ENCODE measurements at regions not wholly inside any gene's neighbourhood (a gene's known extent, or its start where the extent isn't known, plus 50 kb on each side); places are given as distances from the start of the nearest gene placed in this dataset.

DNA sequence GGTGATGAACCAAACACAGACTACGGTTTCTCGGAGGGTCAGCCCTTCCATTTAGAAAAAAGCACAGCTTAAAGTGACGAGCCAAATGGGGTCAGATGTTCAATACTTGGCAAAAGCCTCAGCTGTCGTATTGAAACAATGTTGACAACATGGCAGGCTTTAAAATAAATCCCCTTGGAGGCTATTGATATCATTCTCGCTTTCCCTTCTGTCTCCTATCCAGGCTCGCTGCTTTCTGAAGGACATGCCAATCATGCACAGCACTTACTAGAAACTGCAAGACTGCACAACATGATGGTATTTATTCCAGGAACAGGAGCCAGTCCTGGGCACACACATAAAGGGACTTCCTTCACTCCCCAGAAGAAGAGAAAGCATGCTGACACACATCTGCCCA is 137.9 kb downstream of the SLC7A11 start:
- intact Hi-C loops (cut with micrococcal nuclease) = no loop called here
- H2BK20ac ChIP-seq (ENCODE audit: low read depth, low read length) = no peak overlapping the region
- H3K23ac ChIP-seq (ENCODE audit: low read depth, low read length) = 0 out of 2 replicates have a peak overlapping the region, but pooled peaks have one; percentile 8
- no peak overlapping the region for H2AK5ac ChIP-seq (ENCODE audit: low read depth, low read length)
- no peaks in the 10 kb centered on the region for H3K27me3 ChIP-seq (ENCODE audit: control insufficient read depth, insufficient read depth, low read length)
- no peak overlapping the region for H4K5ac ChIP-seq (ENCODE audit: low read depth, low read length)
- no peak overlapping the region for H3K56ac ChIP-seq (ENCODE audit: extremely low read depth, insufficient read depth, low read length)
- ChIA-PET POLR2A (ENCODE audit: unreplicated experiment) (no interaction called here), CTCF (interaction anchor here (1.1 kb wide), 1 partner anchor 14 kb away, joined by 3 read pairs; no protein-coding TSS in a partner anchor)
- peak overlapping the region in 1 of 2 experiments; percentile 16; a peak in 1 of 4 replicates for H4K8ac ChIP-seq (ENCODE audit: low read depth in 2 of 2, low read length in 2 of 2)
- no peak overlapping the region for H3K14ac ChIP-seq (replicated peaks; ENCODE audit: low read depth, low read length)
- H3K18ac ChIP-seq (ENCODE audit: low read depth, low read length) = no peak overlapping the region; the same call in 1 of the 2 replicates
- peak overlapping the region; percentile 28 for H3K4me2 ChIP-seq (ENCODE audit: low read depth, low read length)
- no peaks in the 10 kb centered on the region for H3K79me1 ChIP-seq (ENCODE audit: low read depth in 1 of 2, low read length in 2 of 2)
- no peak overlapping the region for H3K4me3 ChIP-seq (ENCODE audit: insufficient read depth, low read depth, low read length)
- no peak overlapping the region for H2AK9ac ChIP-seq (replicated peaks; ENCODE audit: low read depth, low read length, poor library complexity)
- TF ChIP-seq MAFK (IDR thresholded peaks at IDR 0.05; ENCODE audit: low read depth, low read length) (no peak), MXI1 (IDR thresholded peaks at IDR 0.05; ENCODE audit: borderline replicate concordance, low read depth, low read length) (no peak), MAZ (IDR thresholded peaks at IDR 0.05; ENCODE audit: borderline replicate concordance, low read depth, low read length) (no peak), NFE2L2 (IDR thresholded peaks at IDR 0.05; ENCODE audit: low read depth, low read length) (no peak), RCOR1 (IDR thresholded peaks at IDR 0.05; ENCODE audit: insufficient replicate concordance, low read length) (no peak), BHLHE40 (IDR thresholded peaks at IDR 0.05; ENCODE audit: low read depth, low read length) (no peak)
- TF ChIP-seq, protein P1, sequence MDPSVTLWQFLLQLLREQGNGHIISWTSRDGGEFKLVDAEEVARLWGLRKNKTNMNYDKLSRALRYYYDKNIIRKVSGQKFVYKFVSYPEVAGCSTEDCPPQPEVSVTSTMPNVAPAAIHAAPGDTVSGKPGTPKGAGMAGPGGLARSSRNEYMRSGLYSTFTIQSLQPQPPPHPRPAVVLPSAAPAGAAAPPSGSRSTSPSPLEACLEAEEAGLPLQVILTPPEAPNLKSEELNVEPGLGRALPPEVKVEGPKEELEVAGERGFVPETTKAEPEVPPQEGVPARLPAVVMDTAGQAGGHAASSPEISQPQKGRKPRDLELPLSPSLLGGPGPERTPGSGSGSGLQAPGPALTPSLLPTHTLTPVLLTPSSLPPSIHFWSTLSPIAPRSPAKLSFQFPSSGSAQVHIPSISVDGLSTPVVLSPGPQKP (IDR thresholded peaks at IDR 0.05; ENCODE audit: borderline replicate concordance, low read depth, low read length) = no peak
- TF ChIP-seq, protein P2, sequence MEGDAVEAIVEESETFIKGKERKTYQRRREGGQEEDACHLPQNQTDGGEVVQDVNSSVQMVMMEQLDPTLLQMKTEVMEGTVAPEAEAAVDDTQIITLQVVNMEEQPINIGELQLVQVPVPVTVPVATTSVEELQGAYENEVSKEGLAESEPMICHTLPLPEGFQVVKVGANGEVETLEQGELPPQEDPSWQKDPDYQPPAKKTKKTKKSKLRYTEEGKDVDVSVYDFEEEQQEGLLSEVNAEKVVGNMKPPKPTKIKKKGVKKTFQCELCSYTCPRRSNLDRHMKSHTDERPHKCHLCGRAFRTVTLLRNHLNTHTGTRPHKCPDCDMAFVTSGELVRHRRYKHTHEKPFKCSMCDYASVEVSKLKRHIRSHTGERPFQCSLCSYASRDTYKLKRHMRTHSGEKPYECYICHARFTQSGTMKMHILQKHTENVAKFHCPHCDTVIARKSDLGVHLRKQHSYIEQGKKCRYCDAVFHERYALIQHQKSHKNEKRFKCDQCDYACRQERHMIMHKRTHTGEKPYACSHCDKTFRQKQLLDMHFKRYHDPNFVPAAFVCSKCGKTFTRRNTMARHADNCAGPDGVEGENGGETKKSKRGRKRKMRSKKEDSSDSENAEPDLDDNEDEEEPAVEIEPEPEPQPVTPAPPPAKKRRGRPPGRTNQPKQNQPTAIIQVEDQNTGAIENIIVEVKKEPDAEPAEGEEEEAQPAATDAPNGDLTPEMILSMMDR (conservative IDR thresholded peaks at IDR 0.05; ENCODE audit: low read depth, low read length) = no peak
- H3K27ac ChIP-seq (ENCODE audit: insufficient read depth, low read length) = no peak overlapping the region
- no peak overlapping the region for H3K9ac ChIP-seq (ENCODE audit: low read depth, low read length)
- H3K36me3 ChIP-seq (ENCODE audit: control insufficient read depth, insufficient read depth, low read length) = no peaks in the 10 kb centered on the region
- no TSS peak for BruUV-seq (replicated peaks)
- no peak overlapping the region for H4K91ac ChIP-seq (ENCODE audit: insufficient read depth, low read depth, low read length)
- H3K9me1 ChIP-seq (ENCODE audit: insufficient read depth, low read length) = no peaks in the 10 kb centered on the region
- dilution Hi-C loops (cut with HindIII; ENCODE audit: low sequenced_read_pairs, unreplicated experiment) = no loop called here
- no peaks in the 10 kb centered on the region for H4K20me1 ChIP-seq (ENCODE audit: insufficient read depth, low read length)
- 0 out of 2 replicates have a peak, but pooled peaks cover 3% of the 10 kb centered on the region for H3K4me1 ChIP-seq (ENCODE audit: control insufficient read depth, insufficient read depth, low read length)
- no peaks in the 10 kb centered on the region; the same call in 1 of the 2 replicates for H3K9me3 ChIP-seq (ENCODE audit: control insufficient read depth, insufficient read depth, low read length)
- 26% methylated on average over 5 of the region's 6 CpGs; no CpG with 5 or more reads in 1 of the 2 experiments for WGBS, 2 experiments (ENCODE audit: extremely low coverage in 2 of 2, insufficient read length in 1 of 2)
- DNase-seq (no peak), ATAC-seq (ENCODE audit: low read depth) (no peak)
- in situ Hi-C loops (cut with MboI; ENCODE audit: low sequenced_read_pairs) = no loop called here
- peak overlapping the region; percentile 74 for H2AFZ ChIP-seq (replicated peaks; ENCODE audit: low read length, poor library complexity)
- H2BK120ac ChIP-seq (ENCODE audit: low read depth, low read length) = peak overlapping the region; percentile 14; the same call in 1 of the 2 replicates
- peak overlapping the region; percentile 21; the same call in 1 of the 2 replicates for H3K4ac ChIP-seq (ENCODE audit: low read depth, low read length)
- no peak overlapping the region for H2BK5ac ChIP-seq (ENCODE audit: low read depth, low read length, poor library complexity, severe bottlenecking)
- no peak overlapping the region for H2BK15ac ChIP-seq (ENCODE audit: low read depth, low read length)

Data from IMR-90 (cell line).